Heart left ventricle (tissue), 13 donors: ENCODE measurements at regions not wholly inside any gene's neighbourhood (a gene's known extent, or its start where the extent isn't known, plus 50 kb on each side); places are given as distances from the start of the nearest gene placed in this dataset.

Experiments used
- CTCF ChIP-seq, 12 donors: fragments of 200-600 bp; sonication (generic) in 4 of 12; IDR thresholded peaks; one replicate each; pipeline versions ENCODE4 v1.5.0 to v1.8.0; 2018 to 2022; ENCODE audit warnings: antibody characterized with exemption in 12 of 12, mild to moderate bottlenecking in 5 of 12
- POLR2A ChIP-seq, 2 donors: fragments of 450-650 bp; IDR thresholded peaks; one replicate each; pipeline ENCODE4 v1.6.1; 2017; ENCODE audit warnings: antibody characterized with exemption in 2 of 2, mild to moderate bottlenecking in 2 of 2, moderate library complexity in 2 of 2
- donor health status: ischemic (EF 13 %, LVEDD 7.1; RV severe dilation, severe dysfunction).
- donor health status: DM: no; HTN: yes; CAD: no.
- donor health status: DM: no; HTN: no; CAD: no.
- donor health status: ischemic (EF 25% LVEDD 6.9; RV normal size, moderate dysfunction).
- donor health status: ischemic (EF 25% LVEDD 5.7; RV mildly dilated, moderate dysfunction).
- donor health status: ischemic (EF 35%, LVEDD 5.7; RV mildly dilated, moderate dysfunction).
- donor health status: nonischemic (EF 11% LVEDD 7.7; RV severe dilation, severe dysfunction).
- donor health status: DM: yes; HTN: yes; CAD: no.
- donor health status: PGD.
- donor health status: ischemic (EF 29% LVEDD 5.4; RV normal size, mild dysfunction).
- donor health status: nonischemic (EF 23%, LVEDD 6.1; RV moderate dilation, normal function).

- no peak for TF ChIP-seq CTCF (IDR thresholded peaks at IDR 0.05)
- no peak for TF ChIP-seq POLR2A (IDR thresholded peaks at IDR 0.05)
Observed at GRCh38 chr10:106310596-106310995, 853.9 kb downstream of the SORCS1 start.
